Endothelial cell of umbilical vein (primary cell): ENCODE measurements at regions not wholly inside any gene's neighbourhood (a gene's known extent, or its start where the extent isn't known, plus 50 kb on each side); places are given as distances from the start of the nearest gene placed in this dataset.

ENCODE experiments used
- BruUV-seq: library from RNA; stranded (reverse); fragments of 400-500 nt; replicated peaks from 2 replicates; lab custom pipeline; 2021; lab: Mats Ljungman, UMichigan
- CTCF ChIA-PET: fragments of 300-600, 350-600 bp; sonication (Branson Sonifier 250); formaldehyde crosslinking; loops from one replicate; lab custom pipeline; 2021; ENCODE audit warnings: antibody characterized with exemption, inconsistent platforms; lab: Charles Lee
- POLR2A ChIA-PET: fragments of 300-600, 350-600 bp; sonication (Branson Sonifier 250); formaldehyde crosslinking; loops from one replicate; lab custom pipeline; 2021; ENCODE audit warnings: antibody characterized with exemption, inconsistent platforms; lab: Charles Lee
- DNase-seq: peaks from one replicate; pipeline ENCODE4 v3.0.0-alpha.2; 2011; ENCODE audit warnings: low read depth, low spot score
- FAIRE-seq: peaks from 2 replicates; lab custom pipeline; 2011; peaks lifted over from hg19 to GRCh38; lab: Jason Lieb, UNC
- H2AFZ ChIP-seq: 2 replicates; pipeline ENCODE4 v1.6.0; 2012; ENCODE audit warnings: low read depth, low read length, control low read depth, inconsistent platforms
- H3K27ac ChIP-seq: 2 replicates; pipeline ENCODE4 v1.5.1; 2011; ENCODE audit warnings: low read depth, mild to moderate bottlenecking, control low read depth, low read length, moderate library complexity; ENCODE audit not compliant: insufficient read depth
- H3K27me3 ChIP-seq, 2 experiments: 2 replicates each; pipeline versions ENCODE4 v1.6.0 to v1.6.1; 2011; ENCODE audit warnings: low read length in 2 of 2, mixed read lengths in 1 of 2; ENCODE audit not compliant: control insufficient read depth in 2 of 2, insufficient read depth in 2 of 2
- H3K36me3 ChIP-seq, 2 experiments: 2 replicates in 1 of 2; 3 replicates in 1 of 2; pipeline ENCODE4 v1.5.1; 2011; ENCODE audit warnings: low read length in 2 of 2, mild to moderate bottlenecking in 1 of 2, moderate library complexity in 1 of 2; ENCODE audit not compliant: control insufficient read depth in 2 of 2, insufficient read depth in 2 of 2; ENCODE audit errors: extremely low read depth in 1 of 2
- H3K4me1 ChIP-seq: 3 replicates; pipeline ENCODE4 v1.5.1; 2011; ENCODE audit warnings: mild to moderate bottlenecking, low read length; ENCODE audit not compliant: control insufficient read depth, insufficient read depth; ENCODE audit errors: extremely low read depth
- H3K4me2 ChIP-seq: 2 replicates; pipeline ENCODE4 v1.6.1; 2011; ENCODE audit warnings: low read length, control low read depth, mixed read lengths; ENCODE audit not compliant: insufficient read depth
- H3K4me3 ChIP-seq, 3 experiments: fragments of 200-600 bp in 1 of 3; sonication (generic), shearing (Covaris generic) in 1 of 3; replicated peaks in 1 of 3; 2 replicates each; pipeline ENCODE4 v1.5.1; 2011 to 2016; ENCODE audit warnings: control low read depth in 3 of 3, low read length in 3 of 3, mild to moderate bottlenecking in 2 of 3, inconsistent platforms in 1 of 3, low read depth in 1 of 3, moderate library complexity in 1 of 3; ENCODE audit not compliant: insufficient read depth in 1 of 3
- H3K79me2 ChIP-seq: 2 replicates; pipeline ENCODE4 v1.6.0; 2012; ENCODE audit warnings: low read length, inconsistent platforms; ENCODE audit not compliant: control insufficient read depth, insufficient read depth
- H3K9ac ChIP-seq: replicated peaks from 2 replicates; pipeline ENCODE3; 2011; ENCODE audit warnings: low read length, control low read depth; ENCODE audit not compliant: insufficient read depth; ENCODE audit errors: extremely low read depth
- H3K9me1 ChIP-seq: replicated peaks from 3 replicates; pipeline ENCODE4 v1.6.0; 2011; ENCODE audit warnings: mild to moderate bottlenecking, low read length; ENCODE audit not compliant: control insufficient read depth, insufficient read depth; ENCODE audit errors: extremely low read depth
- H3K9me3 ChIP-seq: replicated peaks from 2 replicates; pipeline ENCODE4 v1.5.1; 2012; ENCODE audit warnings: low read length, inconsistent platforms; ENCODE audit not compliant: control insufficient read depth, insufficient read depth
- H4K20me1 ChIP-seq: replicated peaks from 2 replicates; pipeline ENCODE3; 2011; ENCODE audit warnings: mild to moderate bottlenecking, low read length; ENCODE audit not compliant: control insufficient read depth, insufficient read depth; ENCODE audit errors: extremely low read depth
- EZH2 ChIP-seq: IDR thresholded peaks from 2 replicates; pipeline ENCODE4 v1.6.1; 2012; ENCODE audit warnings: borderline replicate concordance, low read depth, mild to moderate bottlenecking, moderate library complexity, low read length, inconsistent platforms; ENCODE audit not compliant: severe bottlenecking
- FOS ChIP-seq: IDR thresholded peaks from 2 replicates; pipeline ENCODE4 v1.6.1; 2011; ENCODE audit warnings: mild to moderate bottlenecking, low read length, moderate library complexity, borderline replicate concordance; ENCODE audit not compliant: insufficient read depth
- GATA2 ChIP-seq: IDR thresholded peaks from 2 replicates; pipeline ENCODE4 v1.7.0; 2011; ENCODE audit warnings: low read depth, mild to moderate bottlenecking, moderate library complexity, mixed read lengths, low read length; ENCODE audit not compliant: insufficient read length, insufficient read depth
- JUN ChIP-seq: IDR thresholded peaks from 2 replicates; pipeline ENCODE4 v1.6.1; 2011; ENCODE audit warnings: borderline replicate concordance, low read depth; ENCODE audit not compliant: insufficient read length, insufficient read depth
- MYC ChIP-seq: IDR thresholded peaks from one replicate; pipeline ENCODE4 v1.6.1; 2011; ENCODE audit warnings: mild to moderate bottlenecking, low read depth, low read length
- POLR2A ChIP-seq: IDR thresholded peaks from 2 replicates; pipeline ENCODE4 v1.6.1; 2012; ENCODE audit warnings: low read depth, mild to moderate bottlenecking, control low read depth, low read length
- POLR2AphosphoS5 ChIP-seq: IDR thresholded peaks from 2 replicates; pipeline ENCODE4 v1.6.1; 2012; ENCODE audit warnings: low read depth, mild to moderate bottlenecking, control low read depth, low read length, moderate library complexity; ENCODE audit not compliant: insufficient read depth
- dilution Hi-C: fragments of 300-500 bp; cut with MboI; formaldehyde crosslinking; loops from one replicate; pipeline ENCODE4 v1.15.0; 2019; ENCODE audit warnings: low sequenced_read_pairs; ENCODE audit not compliant: extremely low pct_ligation_motif_present
- intact Hi-C: fragments of 100-400 bp; cut with micrococcal nuclease; formaldehyde crosslinking; loops from one replicate; pipeline ENCODE4 v1.10.0; 2022
- TF ChIP-seq, protein P1 (sequence below), 2 donors: IDR thresholded peaks; 1 replicate in 1 of 2; 2 replicates in 1 of 2; pipeline ENCODE4 v1.5.1; 2011; ENCODE audit warnings: low read length in 2 of 2, mild to moderate bottlenecking in 2 of 2, moderate library complexity in 2 of 2, control low read depth in 1 of 2, inconsistent platforms in 1 of 2, low read depth in 1 of 2; ENCODE audit not compliant: insufficient read depth in 1 of 2; ENCODE audit errors: extremely low read depth in 1 of 2
- TF ChIP-seq, protein P2 (sequence below): IDR thresholded peaks from 2 replicates; pipeline ENCODE4 v1.6.1; 2011; ENCODE audit not compliant: insufficient read depth, insufficient read length

- H3K4me2 ChIP-seq, result no peak overlapping the region
- FAIRE-seq, result no peak
- H3K9me1 ChIP-seq, result no peaks in the 10 kb centered on the region
- H3K79me2 ChIP-seq, result no peaks in the 10 kb centered on the region
- TF ChIP-seq, protein P1, sequence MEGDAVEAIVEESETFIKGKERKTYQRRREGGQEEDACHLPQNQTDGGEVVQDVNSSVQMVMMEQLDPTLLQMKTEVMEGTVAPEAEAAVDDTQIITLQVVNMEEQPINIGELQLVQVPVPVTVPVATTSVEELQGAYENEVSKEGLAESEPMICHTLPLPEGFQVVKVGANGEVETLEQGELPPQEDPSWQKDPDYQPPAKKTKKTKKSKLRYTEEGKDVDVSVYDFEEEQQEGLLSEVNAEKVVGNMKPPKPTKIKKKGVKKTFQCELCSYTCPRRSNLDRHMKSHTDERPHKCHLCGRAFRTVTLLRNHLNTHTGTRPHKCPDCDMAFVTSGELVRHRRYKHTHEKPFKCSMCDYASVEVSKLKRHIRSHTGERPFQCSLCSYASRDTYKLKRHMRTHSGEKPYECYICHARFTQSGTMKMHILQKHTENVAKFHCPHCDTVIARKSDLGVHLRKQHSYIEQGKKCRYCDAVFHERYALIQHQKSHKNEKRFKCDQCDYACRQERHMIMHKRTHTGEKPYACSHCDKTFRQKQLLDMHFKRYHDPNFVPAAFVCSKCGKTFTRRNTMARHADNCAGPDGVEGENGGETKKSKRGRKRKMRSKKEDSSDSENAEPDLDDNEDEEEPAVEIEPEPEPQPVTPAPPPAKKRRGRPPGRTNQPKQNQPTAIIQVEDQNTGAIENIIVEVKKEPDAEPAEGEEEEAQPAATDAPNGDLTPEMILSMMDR (IDR thresholded peaks at IDR 0.05; ENCODE audit: extremely low read depth in 1 of 2, insufficient read depth in 1 of 2, low read depth in 1 of 2, low read length in 2 of 2), result no peak
- no peak for TF ChIP-seq JUN
- no peak overlapping the region for H3K27ac ChIP-seq
- no peak overlapping the region for H2AFZ ChIP-seq
- ChIA-PET POLR2A (no interaction called here), CTCF (interaction anchor here (1.2 to 2.4 kb wide), 3 partner anchors 14 to 120 kb away, joined by 3 to 8 read pairs (median 4); no protein-coding TSS in a partner anchor)
- H3K36me3 ChIP-seq, result no peaks in the 10 kb centered on the region
- H3K27me3 ChIP-seq, result no peaks in the 10 kb centered on the region
- BruUV-seq, result no TSS peak
- peak; percentile 45 for DNase-seq
- peaks cover 25% of the 10 kb centered on the region for H3K4me1 ChIP-seq
- intact Hi-C loops, result no loop called here
- H3K9ac ChIP-seq, result no peak overlapping the region
- dilution Hi-C loops, result no loop called here
- no peak overlapping the region for H3K4me3 ChIP-seq
- H4K20me1 ChIP-seq, result no peaks in the 10 kb centered on the region
- no peaks in the 10 kb centered on the region for H3K9me3 ChIP-seq
Observed at GRCh38 chr14:54208751-54209150, 188.1 kb upstream of the CDKN3 start.

DNA sequence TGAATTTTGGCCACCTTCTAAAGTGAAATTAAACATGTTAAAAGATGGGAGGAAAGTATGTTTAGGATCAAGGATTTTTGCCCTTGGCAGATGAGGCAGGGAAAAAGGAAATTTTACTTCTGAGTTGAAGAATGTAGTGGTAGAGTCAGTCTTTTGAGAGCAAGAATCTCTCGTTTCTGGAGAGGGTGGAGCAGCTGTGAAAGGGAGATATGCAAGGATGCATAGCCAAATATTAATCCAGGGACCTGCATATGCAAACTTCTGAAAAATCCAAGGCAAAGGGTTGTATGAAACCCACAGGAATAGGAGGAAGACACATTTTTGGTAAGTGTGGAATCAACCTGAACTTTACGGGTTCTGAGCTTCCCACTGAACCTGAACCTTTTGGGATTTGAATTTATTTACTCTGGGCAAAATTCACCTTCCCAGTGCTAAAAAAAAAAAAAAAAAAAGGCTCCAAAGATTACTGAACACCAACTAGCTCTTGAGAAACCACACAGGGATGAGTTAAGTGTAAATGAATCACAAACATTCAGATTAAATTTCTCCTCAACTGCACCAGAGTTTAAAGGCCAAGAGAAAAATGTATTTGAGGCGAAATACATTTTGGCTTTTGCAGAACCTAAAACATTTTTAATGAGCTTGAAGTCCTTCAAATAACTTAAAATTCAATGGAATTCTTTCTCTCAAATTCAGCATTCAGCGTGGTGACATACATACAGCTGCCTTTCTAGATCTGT lies 187.1 kb upstream of the CDKN3 start:
- Histone ChIP-seq H3K9me3 (no peaks in the 10 kb centered on the region), H3K36me3 (no peaks in the 10 kb centered on the region), H3K27ac (no peak overlapping the region), H3K79me2 (no peaks in the 10 kb centered on the region), H3K9me1 (no peaks in the 10 kb centered on the region), H3K4me1 (peaks cover 25% of the 10 kb centered on the region), H2AFZ (no peak overlapping the region), H4K20me1 (no peaks in the 10 kb centered on the region), H3K27me3 (no peaks in the 10 kb centered on the region), H3K4me2 (no peak overlapping the region), H3K4me3 (no peak overlapping the region), H3K9ac (no peak overlapping the region)
- DNase-seq (no peak), FAIRE-seq (no peak)
- intact Hi-C loops (loop anchor here (5.0 kb wide), 1 partner anchor 103 kb away; no protein-coding TSS in a partner anchor), dilution Hi-C loops (no loop called here)
- POLR2A ChIA-PET, result interaction anchor here (1.1 kb wide), 1 partner anchor 16 kb away, joined by 3 read pairs; no protein-coding TSS in a partner anchor
- TF ChIP-seq, protein P1 (IDR thresholded peaks at IDR 0.05; ENCODE audit: extremely low read depth in 1 of 2, insufficient read depth in 1 of 2, low read depth in 1 of 2, low read length in 2 of 2), result no peak
- TF ChIP-seq EZH2 (no peak), MYC (no peak), FOS (no peak), GATA2 (no peak), POLR2A (no peak), POLR2AphosphoS5 (no peak), JUN (no peak)
- TF ChIP-seq, protein P2, sequence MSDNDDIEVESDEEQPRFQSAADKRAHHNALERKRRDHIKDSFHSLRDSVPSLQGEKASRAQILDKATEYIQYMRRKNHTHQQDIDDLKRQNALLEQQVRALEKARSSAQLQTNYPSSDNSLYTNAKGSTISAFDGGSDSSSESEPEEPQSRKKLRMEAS, result no peak
- CTCF ChIA-PET, result interaction anchor here (0.6 to 1.5 kb wide), 2 partner anchors 119 to 144 kb away, joined by 3 to 6 read pairs; no protein-coding TSS in a partner anchor
- no TSS peak for BruUV-seq
